Suprapubic skin (tissue), 4 donors: ENCODE measurements at regions not wholly inside any gene's neighbourhood (a gene's known extent, or its start where the extent isn't known, plus 50 kb on each side); places are given as distances from the start of the nearest gene placed in this dataset.
A peak's percentile ranks its signal among the peaks of the same experiment; 100 is the strongest.

Source experiments
- DNase-seq, 2 donors: peaks; one replicate each; pipeline ENCODE4 v3.0.0-alpha.2; 2019; ENCODE audit warnings: low spot score in 2 of 2
- H3K27ac ChIP-seq: fragments of 200-600 bp; sonication (generic); one replicate; pipeline ENCODE4 v1.5.1; 2019
- H3K27me3 ChIP-seq: fragments of 200-600 bp; sonication (generic); one replicate; pipeline ENCODE4 v1.5.1; 2019
- H3K36me3 ChIP-seq: fragments of 200-600 bp; sonication (generic); one replicate; pipeline ENCODE4 v1.5.1; 2019
- H3K4me1 ChIP-seq: fragments of 200-600 bp; sonication (generic); one replicate; pipeline ENCODE4 v1.5.1; 2019
- H3K4me3 ChIP-seq: fragments of 200-600 bp; sonication (generic); one replicate; pipeline ENCODE4 v1.5.1; 2019; ENCODE audit warnings: mild to moderate bottlenecking
- H3K9me3 ChIP-seq: fragments of 200-600 bp; sonication (generic); one replicate; pipeline ENCODE4 v1.5.1; 2019
- EP300 ChIP-seq: sonication (generic); formaldehyde crosslinking; IDR thresholded peaks from one replicate; pipeline ENCODE4 v1.6.1; 2017; ENCODE audit warnings: antibody characterized with exemption
- POLR2A ChIP-seq, 2 donors: fragments of 450-650 bp; IDR thresholded peaks; one replicate each; pipeline ENCODE4 v1.6.1; 2017; ENCODE audit warnings: antibody characterized with exemption in 2 of 2, mild to moderate bottlenecking in 2 of 2, moderate library complexity in 2 of 2
- POLR2AphosphoS5 ChIP-seq, 3 donors: sonication (generic); formaldehyde crosslinking; IDR thresholded peaks; one replicate each; pipeline ENCODE4 v1.6.1; 2017; ENCODE audit warnings: antibody characterized with exemption in 3 of 3
- WGBS: methylation state at CpG from one replicate; pipeline ENCODE4 v1.1.5; 2018; 5-methylcytosine and 5-hydroxymethylcytosine counted together
- TF ChIP-seq, protein P1 (sequence below), 2 donors: fragments of 200-600 bp in 1 of 2; fragments of 450-650 bp in 1 of 2; sonication (generic) in 1 of 2; IDR thresholded peaks; one replicate each; pipeline ENCODE4 v1.5.1; 2016 to 2019; ENCODE audit warnings: antibody characterized with exemption in 2 of 2, mild to moderate bottlenecking in 1 of 2, moderate library complexity in 1 of 2

DNA sequence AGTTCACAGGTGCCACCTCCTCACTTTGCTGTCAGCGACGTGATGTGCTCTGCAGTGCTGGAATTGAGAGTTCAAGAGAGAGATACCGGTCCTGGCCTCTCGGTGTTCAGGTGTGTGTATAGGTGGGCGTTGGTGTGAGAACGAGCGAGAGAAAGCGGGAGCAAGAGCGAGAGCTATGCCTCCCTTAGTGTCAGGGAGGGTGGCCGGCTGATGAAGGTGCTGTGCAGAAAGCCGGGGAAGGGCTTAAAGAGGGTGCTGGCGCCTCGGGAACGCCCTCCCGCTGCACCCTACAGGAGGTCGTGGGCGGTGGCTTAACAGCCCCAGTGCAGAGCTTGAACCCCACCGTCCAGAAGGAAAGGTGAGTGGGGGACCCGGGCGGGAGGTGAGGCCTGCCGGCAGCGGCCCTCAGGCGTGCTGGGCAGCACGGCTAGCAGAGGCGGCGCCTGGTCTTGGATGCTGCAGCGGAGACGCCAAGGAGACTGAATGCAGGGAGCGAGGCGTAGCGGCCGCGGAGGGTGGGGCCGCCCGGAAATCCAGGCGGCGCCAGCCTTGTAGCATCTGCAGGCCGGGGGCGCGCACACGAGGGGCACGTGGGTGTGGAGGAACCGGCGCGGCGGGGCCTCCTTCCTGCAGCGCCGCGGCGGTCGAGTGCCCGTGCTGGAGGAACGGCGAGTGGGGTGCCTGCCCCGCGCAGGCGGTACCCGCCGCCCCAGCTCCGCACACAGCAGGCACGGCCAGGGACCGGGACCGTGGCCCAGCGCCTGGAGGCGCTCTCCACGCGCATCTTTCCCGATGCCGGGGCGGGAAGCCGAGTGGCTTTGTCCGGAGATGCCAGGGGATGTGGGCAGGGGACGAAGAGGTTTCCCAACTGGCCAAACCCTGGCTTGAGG lies 246.8 kb upstream of the TOPAZ1 start:
- no peak for DNase-seq
- H3K27me3 ChIP-seq = peaks cover 96% of the 10 kb centered on the region
- TF ChIP-seq, protein P1, sequence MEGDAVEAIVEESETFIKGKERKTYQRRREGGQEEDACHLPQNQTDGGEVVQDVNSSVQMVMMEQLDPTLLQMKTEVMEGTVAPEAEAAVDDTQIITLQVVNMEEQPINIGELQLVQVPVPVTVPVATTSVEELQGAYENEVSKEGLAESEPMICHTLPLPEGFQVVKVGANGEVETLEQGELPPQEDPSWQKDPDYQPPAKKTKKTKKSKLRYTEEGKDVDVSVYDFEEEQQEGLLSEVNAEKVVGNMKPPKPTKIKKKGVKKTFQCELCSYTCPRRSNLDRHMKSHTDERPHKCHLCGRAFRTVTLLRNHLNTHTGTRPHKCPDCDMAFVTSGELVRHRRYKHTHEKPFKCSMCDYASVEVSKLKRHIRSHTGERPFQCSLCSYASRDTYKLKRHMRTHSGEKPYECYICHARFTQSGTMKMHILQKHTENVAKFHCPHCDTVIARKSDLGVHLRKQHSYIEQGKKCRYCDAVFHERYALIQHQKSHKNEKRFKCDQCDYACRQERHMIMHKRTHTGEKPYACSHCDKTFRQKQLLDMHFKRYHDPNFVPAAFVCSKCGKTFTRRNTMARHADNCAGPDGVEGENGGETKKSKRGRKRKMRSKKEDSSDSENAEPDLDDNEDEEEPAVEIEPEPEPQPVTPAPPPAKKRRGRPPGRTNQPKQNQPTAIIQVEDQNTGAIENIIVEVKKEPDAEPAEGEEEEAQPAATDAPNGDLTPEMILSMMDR (IDR thresholded peaks at IDR 0.05) = no peak
- TF ChIP-seq POLR2A (IDR thresholded peaks at IDR 0.05) (no peak), POLR2AphosphoS5 (IDR thresholded peaks at IDR 0.05) (no peak), EP300 (no peak)
- no peak overlapping the region for H3K27ac ChIP-seq
- 5% methylated on average over 17 of the region's 73 CpGs for WGBS
- peak overlapping the region; percentile 29 for H3K4me3 ChIP-seq
- peaks cover 52% of the 10 kb centered on the region for H3K4me1 ChIP-seq
- H3K9me3 ChIP-seq = no peaks in the 10 kb centered on the region
- no peaks in the 10 kb centered on the region for H3K36me3 ChIP-seq

- 1% methylated on average over 35 of the region's 58 CpGs for WGBS
- no peak for DNase-seq
Observed at GRCh38 chr3:43995547-43996378, 245.9 kb upstream of the TOPAZ1 start.

DNA sequence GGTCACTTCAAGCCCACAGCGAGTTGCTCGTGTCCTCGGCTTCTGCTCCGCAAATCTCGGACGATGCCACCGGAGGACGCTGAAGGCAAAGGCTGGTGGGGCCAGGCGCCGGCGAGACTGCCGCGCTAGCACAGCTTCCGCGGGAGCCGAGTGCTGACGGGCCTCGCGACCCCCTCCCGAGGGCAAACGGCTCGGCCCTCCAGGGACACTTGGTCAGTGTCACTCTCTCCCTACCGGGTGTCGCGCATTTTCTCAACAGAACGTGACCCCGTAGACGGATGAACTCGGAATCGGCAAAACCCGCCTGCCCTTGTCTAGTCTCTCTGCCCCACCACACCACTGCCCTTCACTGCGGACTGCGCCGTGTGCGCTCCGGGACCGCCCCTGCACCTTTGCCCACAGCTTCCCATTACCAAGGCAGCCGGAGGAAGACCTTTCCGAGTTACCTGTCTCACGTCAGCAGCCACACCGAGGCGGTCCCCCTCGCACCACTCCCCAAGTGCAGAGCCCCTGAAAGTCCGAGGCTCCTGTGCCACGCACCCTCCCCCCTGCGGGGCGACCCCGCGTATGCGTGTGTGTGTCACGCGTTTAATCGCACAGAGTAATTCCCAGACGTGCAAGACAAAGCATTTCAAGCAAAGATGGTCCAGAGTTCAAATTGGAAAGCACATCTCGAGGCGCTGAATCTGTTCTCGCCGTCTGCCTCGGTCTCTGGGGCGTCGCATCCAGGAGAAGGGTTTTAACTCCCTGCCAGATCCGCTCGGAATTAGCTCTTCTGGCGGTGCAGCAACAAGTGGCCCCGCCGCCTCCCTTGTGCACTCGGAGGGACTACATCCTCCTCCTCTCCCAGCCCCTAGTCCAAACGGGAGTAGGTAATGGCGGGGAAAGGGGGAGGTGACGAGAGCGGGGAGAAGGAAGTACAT lies 245.0 kb upstream of the TOPAZ1 start:
- TF ChIP-seq EP300 (no peak), POLR2A (IDR thresholded peaks at IDR 0.05) (no peak), POLR2AphosphoS5 (IDR thresholded peaks at IDR 0.05) (no peak)
- TF ChIP-seq, protein P1 (IDR thresholded peaks at IDR 0.05) = no peak
- no peak overlapping the region for H3K27ac ChIP-seq
- peaks cover 95% of the 10 kb centered on the region for H3K27me3 ChIP-seq
- under 1% methylated on average over 33 of the region's 71 CpGs for WGBS
- H3K36me3 ChIP-seq = no peaks in the 10 kb centered on the region
- peaks cover 52% of the 10 kb centered on the region for H3K4me1 ChIP-seq
- H3K4me3 ChIP-seq = peak overlapping the region; percentile 29
- no peak for DNase-seq
- no peaks in the 10 kb centered on the region for H3K9me3 ChIP-seq

More at GRCh38 chr3:43995547-43996378, 245.9 kb upstream of the TOPAZ1 start:
- no peak overlapping the region for H3K27ac ChIP-seq
- H3K4me1 ChIP-seq = peaks cover 52% of the 10 kb centered on the region
- H3K9me3 ChIP-seq = no peaks in the 10 kb centered on the region
- no peaks in the 10 kb centered on the region for H3K36me3 ChIP-seq
- TF ChIP-seq, protein P1 (IDR thresholded peaks at IDR 0.05) = no peak
- TF ChIP-seq POLR2A (IDR thresholded peaks at IDR 0.05) (no peak), POLR2AphosphoS5 (IDR thresholded peaks at IDR 0.05) (no peak), EP300 (no peak)
- peaks cover 96% of the 10 kb centered on the region for H3K27me3 ChIP-seq
- H3K4me3 ChIP-seq = peak overlapping the region; percentile 29

DNA sequence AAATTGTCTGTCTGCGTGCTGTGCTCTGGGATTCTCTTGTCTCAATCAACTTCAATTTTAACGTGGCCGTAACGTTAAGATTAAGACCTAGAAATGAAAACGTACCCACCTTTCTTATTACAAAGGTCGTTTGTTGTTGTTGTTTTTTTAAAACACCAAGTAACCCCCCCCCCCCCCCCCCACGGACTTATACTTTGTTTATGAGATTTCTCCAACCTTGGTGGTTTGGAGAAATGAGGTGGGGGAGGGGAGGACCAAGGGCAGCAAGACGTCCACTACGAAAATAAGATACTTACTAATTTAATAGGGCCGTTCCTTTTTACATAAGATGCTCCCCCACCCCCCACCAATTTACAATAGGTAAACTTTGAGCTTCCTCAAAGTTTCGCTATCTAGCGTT lies 244.4 kb upstream of the TOPAZ1 start:
- TF ChIP-seq EP300 (no peak), POLR2A (IDR thresholded peaks at IDR 0.05) (no peak), POLR2AphosphoS5 (IDR thresholded peaks at IDR 0.05) (no peak)
- TF ChIP-seq, protein P1 (IDR thresholded peaks at IDR 0.05) = no peak
- peak overlapping the region; percentile 61 for H3K4me3 ChIP-seq
- peaks cover 52% of the 10 kb centered on the region for H3K4me1 ChIP-seq
- peaks cover 97% of the 10 kb centered on the region for H3K27me3 ChIP-seq
- DNase-seq = no peak
- no peak overlapping the region for H3K27ac ChIP-seq
- 5% methylated on average over 12 of the region's 12 CpGs for WGBS
- H3K9me3 ChIP-seq = no peaks in the 10 kb centered on the region
- H3K36me3 ChIP-seq = no peaks in the 10 kb centered on the region
